Sigmoid colon (tissue), 6 donors: ENCODE measurements at regions not wholly inside any gene's neighbourhood (a gene's known extent, or its start where the extent isn't known, plus 50 kb on each side); places are given as distances from the start of the nearest gene placed in this dataset.

Source experiments
- DNase-seq: peaks from one replicate; pipeline ENCODE4 v3.0.0-alpha.2; 2019
- H3K27ac ChIP-seq, 4 donors: fragments of 200-600 bp; sonication (generic); one replicate each; pipeline ENCODE4 v1.5.1; 2016 to 2019; ENCODE audit warnings: mild to moderate bottlenecking in 1 of 4
- H3K27me3 ChIP-seq, 3 donors: fragments of 200-600 bp; sonication (generic); one replicate each; pipeline ENCODE4 v1.5.1; 2019; ENCODE audit warnings: mild to moderate bottlenecking in 1 of 3
- H3K36me3 ChIP-seq, 4 donors: fragments of 200-600 bp; sonication (generic); one replicate each; pipeline ENCODE4 v1.5.1; 2016 to 2019
- H3K4me1 ChIP-seq, 4 donors: fragments of 200-600 bp; sonication (generic); one replicate each; pipeline ENCODE4 v1.5.1; 2017 to 2019
- H3K4me3 ChIP-seq, 4 donors: fragments of 200-600 bp; sonication (generic); one replicate each; pipeline ENCODE4 v1.5.1; 2017 to 2019; ENCODE audit warnings: mild to moderate bottlenecking in 2 of 4, moderate library complexity in 1 of 4
- H3K9me3 ChIP-seq, 4 donors: fragments of 200-600 bp in 3 of 4; sonication (generic) in 3 of 4; one replicate each; pipeline versions ENCODE4 v1.5.1 to v1.6.1; 2013 to 2019
- CTCF ChIP-seq, 4 experiments: fragments of 450-650 bp in 3 of 4; fragments of 200-600 bp in 1 of 4; IDR thresholded peaks; one replicate each; pipeline ENCODE4 v1.5.1; 2016 to 2019; ENCODE audit warnings: antibody characterized with exemption in 4 of 4, mild to moderate bottlenecking in 3 of 4, moderate library complexity in 2 of 4
- EP300 ChIP-seq, 4 donors: sonication (generic); formaldehyde crosslinking; IDR thresholded peaks; one replicate each; pipeline ENCODE4 v1.6.1; 2017; ENCODE audit warnings: antibody characterized with exemption in 4 of 4
- POLR2A ChIP-seq, 2 donors: fragments of 450-650 bp; IDR thresholded peaks; one replicate each; pipeline ENCODE4 v1.6.1; 2016; ENCODE audit warnings: antibody characterized with exemption in 2 of 2, mild to moderate bottlenecking in 2 of 2, moderate library complexity in 2 of 2
- POLR2AphosphoS5 ChIP-seq, 4 donors: sonication (generic); formaldehyde crosslinking; IDR thresholded peaks; one replicate each; pipeline ENCODE4 v1.6.1; 2017; ENCODE audit warnings: antibody characterized with exemption in 4 of 4
- WGBS, 2 donors: extraction: QIAGEN DNeasy Blood & Tissue Kit; methylation state at CpG; one replicate each; pipeline ENCODE4 v1.1.7; 2013; 5-methylcytosine and 5-hydroxymethylcytosine counted together
- intact Hi-C: fragments of 100-400 bp; cut with DNase I; formaldehyde crosslinking; loops from one replicate; pipeline ENCODE4 v1.15.1; 2023
- donor health status: healthy with polysubstance abuse.
- donor health status: healthy.

GRCh38 chr2:83054751-83055150 is 1404.3 kb downstream of the SUCLG1 start:
- H3K27ac ChIP-seq = no peak overlapping the region
- no peak for DNase-seq
- no peaks in the 10 kb centered on the region for H3K27me3 ChIP-seq
- TF ChIP-seq CTCF (IDR thresholded peaks at IDR 0.05) (no peak), EP300 (IDR thresholded peaks at IDR 0.05) (no peak), POLR2AphosphoS5 (IDR thresholded peaks at IDR 0.05) (no peak), POLR2A (IDR thresholded peaks at IDR 0.05) (no peak)
- intact Hi-C loops = no loop called here
- H3K9me3 ChIP-seq = peaks cover 0 to 2% (median 0%) of the 10 kb centered on the region in 4 donors
- no peaks in the 10 kb centered on the region for H3K4me1 ChIP-seq
- 90 to 97% methylated on average over 2 of the region's 2 CpGs for WGBS, 2 donors
- H3K4me3 ChIP-seq = no peak overlapping the region
- H3K36me3 ChIP-seq = no peaks in the 10 kb centered on the region

- 84 to 92% methylated on average over 6 of the region's 6 CpGs for WGBS, 2 donors
- Histone ChIP-seq H3K4me1 (no peaks in the 10 kb centered on the region), H3K27me3 (no peaks in the 10 kb centered on the region), H3K4me3 (no peak overlapping the region), H3K27ac (no peak overlapping the region), H3K9me3 (peaks cover 0 to 2% (median 0%) of the 10 kb centered on the region in 4 donors), H3K36me3 (no peaks in the 10 kb centered on the region)
- TF ChIP-seq POLR2AphosphoS5 (IDR thresholded peaks at IDR 0.05) (no peak), POLR2A (IDR thresholded peaks at IDR 0.05) (no peak), CTCF (IDR thresholded peaks at IDR 0.05) (no peak), EP300 (IDR thresholded peaks at IDR 0.05) (no peak)
- intact Hi-C loops = no loop called here
- DNase-seq = no peak
Measured at GRCh38 chr2:83051538-83052170, 1407.4 kb downstream of the SUCLG1 start.

- WGBS, 2 donors = 90 to 96% methylated on average over 1 of the region's 1 CpG
- no peaks in the 10 kb centered on the region for H3K4me1 ChIP-seq
- H3K27ac ChIP-seq = no peak overlapping the region
- intact Hi-C loops = no loop called here
- no peak overlapping the region for H3K4me3 ChIP-seq
- no peaks in the 10 kb centered on the region for H3K27me3 ChIP-seq
- no peaks in the 10 kb centered on the region for H3K9me3 ChIP-seq
- DNase-seq = no peak
- TF ChIP-seq POLR2AphosphoS5 (IDR thresholded peaks at IDR 0.05) = no peak
- no peak for TF ChIP-seq CTCF (IDR thresholded peaks at IDR 0.05)
- no peak for TF ChIP-seq EP300 (IDR thresholded peaks at IDR 0.05)
- TF ChIP-seq POLR2A (IDR thresholded peaks at IDR 0.05) = no peak
- H3K36me3 ChIP-seq = no peaks in the 10 kb centered on the region
Measured at GRCh38 chr2:83042053-83042452, 1417.0 kb downstream of the SUCLG1 start.

- Histone ChIP-seq H3K36me3 (no peaks in the 10 kb centered on the region), H3K4me1 (no peaks in the 10 kb centered on the region), H3K4me3 (no peak overlapping the region), H3K27ac (no peak overlapping the region), H3K9me3 (no peaks in the 10 kb centered on the region), H3K27me3 (no peaks in the 10 kb centered on the region)
- TF ChIP-seq POLR2AphosphoS5 (IDR thresholded peaks at IDR 0.05) = no peak
- TF ChIP-seq POLR2A (IDR thresholded peaks at IDR 0.05) = no peak
- no peak for TF ChIP-seq CTCF (IDR thresholded peaks at IDR 0.05)
- TF ChIP-seq EP300 (IDR thresholded peaks at IDR 0.05) = no peak
- WGBS, 2 donors = 83 to 88% methylated on average over 5 of the region's 5 CpGs
- intact Hi-C loops = no loop called here
- no peak for DNase-seq
Measured at GRCh38 chr2:83022631-83023210, 1436.4 kb downstream of the SUCLG1 start.
